GM21528 (cell line): ENCODE measurements at regions not wholly inside any gene's neighbourhood (a gene's known extent, or its start where the extent isn't known, plus 50 kb on each side); places are given as distances from the start of the nearest gene placed in this dataset.

Experiments
- ATAC-seq: cut with Tn5 transposase; IDR thresholded peaks from one replicate; pipeline ENCODE4 v1.9.1; 2021; ENCODE audit warnings: mild to moderate bottlenecking, moderate library complexity; ENCODE audit not compliant: unreplicated experiment, low FRiP score

DNA sequence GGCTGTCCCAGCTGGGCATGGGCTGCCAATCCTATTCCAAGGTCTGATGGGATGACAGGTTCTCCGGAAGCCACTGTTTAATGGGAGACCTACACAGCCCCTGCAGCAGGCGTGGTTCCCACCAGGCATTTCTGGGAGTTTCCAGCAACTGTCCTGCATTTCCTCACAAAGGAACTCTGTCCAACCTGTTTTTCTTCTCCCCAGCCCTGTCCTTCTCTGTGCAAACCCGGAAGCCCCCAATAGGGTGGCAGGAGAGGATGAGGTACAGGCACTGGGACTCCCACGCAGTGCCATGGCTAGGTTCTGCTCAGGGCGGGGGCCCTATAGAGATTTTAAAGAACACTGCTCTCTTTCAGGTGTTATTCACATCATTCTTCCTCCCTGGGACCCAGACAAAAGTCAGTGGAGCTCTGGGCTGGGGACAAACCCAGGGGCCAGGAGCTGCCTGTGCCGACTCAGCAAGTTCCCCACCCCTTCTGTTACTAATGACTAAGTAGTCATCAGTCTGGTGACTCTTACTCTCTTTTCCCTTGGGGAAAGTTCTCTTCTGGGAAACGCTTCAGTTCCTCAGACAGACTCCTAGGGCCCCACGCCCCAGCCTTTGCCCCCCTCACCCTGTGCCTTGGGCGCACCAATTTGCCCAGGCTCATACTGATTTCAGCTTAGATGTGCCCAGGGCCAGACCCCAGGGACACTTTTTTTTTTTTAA, 97.7 kb downstream of the CD47 start:
- no peak for ATAC-seq

DNA sequence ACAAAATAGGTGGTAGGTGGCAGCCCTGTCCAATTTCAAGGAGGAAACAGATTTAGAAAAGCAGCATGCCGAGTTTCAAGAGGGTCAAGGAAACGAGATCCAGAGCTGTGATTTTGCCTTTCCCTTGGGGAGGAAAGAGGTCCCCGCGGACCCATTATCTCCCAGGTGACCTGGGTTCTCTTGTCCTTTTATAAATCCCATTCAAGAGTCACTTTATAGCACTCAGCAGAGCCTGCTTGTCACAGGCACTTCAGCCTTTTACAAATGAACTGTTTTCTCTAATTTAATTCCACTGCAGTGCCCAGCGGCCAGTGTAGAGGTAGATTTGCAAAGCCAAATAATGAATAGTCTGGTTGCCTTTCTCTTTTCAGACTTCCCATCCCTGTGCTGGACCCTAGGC, 99.9 kb downstream of the CD47 start:
- ATAC-seq: no peak

- no peak for ATAC-seq
Measured at GRCh38 chr3:107990433-107990832, 100.4 kb downstream of the CD47 start.

- ATAC-seq: no peak
Measured at GRCh38 chr3:107989661-107990060, 101.2 kb downstream of the CD47 start.

GRCh38 chr3:107988460-107989175, 102.2 kb downstream of the CD47 start:
- no peak for ATAC-seq

DNA sequence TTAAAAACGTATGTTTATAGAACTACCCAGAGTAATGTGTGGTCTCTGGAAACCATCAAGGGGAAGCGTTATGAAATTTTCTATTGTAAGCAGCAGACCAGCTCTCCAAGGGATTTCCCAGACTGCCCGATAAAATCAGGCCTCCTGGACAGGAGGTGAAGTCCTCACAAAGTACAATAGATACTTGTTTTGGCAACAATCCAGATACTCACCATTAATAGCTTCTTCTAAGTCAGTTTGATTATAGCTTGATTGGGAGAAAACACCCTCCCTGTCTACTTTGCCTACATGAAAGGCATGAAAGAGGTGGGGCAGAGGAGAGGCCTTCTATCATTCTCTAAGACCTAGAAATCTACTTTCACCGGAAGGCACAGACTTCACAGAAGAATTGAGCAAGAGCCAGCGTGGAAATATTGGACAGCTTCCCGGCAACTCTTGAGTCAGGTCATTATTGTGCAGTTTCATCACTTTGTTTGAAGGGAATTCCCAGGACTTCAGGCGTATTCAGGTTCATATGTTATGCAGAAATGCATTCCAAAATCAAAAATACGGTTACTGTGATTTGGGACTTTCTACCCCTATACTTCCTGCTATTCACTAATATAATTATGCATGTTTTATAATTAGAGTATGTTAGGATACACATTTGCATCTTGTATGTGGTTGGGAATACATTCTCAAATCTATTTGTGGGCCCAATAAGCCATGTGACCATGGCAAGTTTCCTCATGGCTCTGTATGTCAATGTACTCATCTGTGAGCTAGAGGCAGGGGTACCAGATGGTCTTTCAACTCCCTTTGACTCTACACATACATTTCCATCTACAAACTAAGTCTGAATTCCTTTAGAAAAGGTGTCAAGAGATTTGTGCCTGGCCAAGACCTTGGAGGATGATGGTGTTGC, 103.5 kb downstream of the CD47 start:
- no peak for ATAC-seq

DNA sequence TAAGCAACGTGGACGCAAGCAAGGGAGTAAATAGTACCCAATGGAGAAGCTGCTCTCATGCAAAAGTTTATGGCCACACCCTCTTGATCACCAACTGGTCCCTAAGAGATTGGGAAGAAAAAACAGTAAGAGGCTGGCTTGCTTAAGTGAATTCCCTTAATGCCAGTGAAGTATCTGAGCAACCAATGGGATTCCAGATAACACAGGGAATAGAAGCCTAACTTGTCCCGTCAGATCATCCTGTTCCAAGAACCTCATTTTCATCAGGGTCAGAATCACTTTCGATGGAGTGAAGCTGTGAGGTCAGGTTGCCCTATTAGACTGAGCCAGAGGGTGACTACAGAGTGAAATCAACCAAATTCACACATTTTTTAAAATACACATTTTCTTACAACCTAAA, 104.3 kb downstream of the CD47 start:
- no peak for ATAC-seq

GRCh38 chr3:107985496-107985895, 105.3 kb downstream of the CD47 start:
- ATAC-seq: peak; percentile 95

- ATAC-seq: no peak
Measured at GRCh38 chr3:107983247-107983646, 107.6 kb downstream of the CD47 start.

DNA sequence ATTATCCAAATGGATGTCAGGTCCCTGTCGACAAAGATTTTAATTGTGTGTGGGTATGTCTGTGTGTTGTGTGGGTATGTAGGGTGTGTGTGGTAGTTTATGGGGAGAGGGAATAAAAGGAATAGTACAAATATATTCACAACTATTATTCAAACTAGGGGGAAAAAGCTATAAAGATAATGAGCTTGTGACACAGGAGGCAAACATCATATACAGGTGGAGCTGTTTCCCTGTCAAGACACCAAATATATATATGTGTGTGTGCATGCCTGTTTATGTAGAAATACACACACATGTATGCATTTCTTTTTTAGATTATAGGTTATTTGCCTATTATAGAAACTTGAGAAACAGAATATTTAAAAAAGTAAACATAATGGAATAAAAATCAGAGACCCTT, 108.7 kb downstream of the CD47 start:
- ATAC-seq: no peak

DNA sequence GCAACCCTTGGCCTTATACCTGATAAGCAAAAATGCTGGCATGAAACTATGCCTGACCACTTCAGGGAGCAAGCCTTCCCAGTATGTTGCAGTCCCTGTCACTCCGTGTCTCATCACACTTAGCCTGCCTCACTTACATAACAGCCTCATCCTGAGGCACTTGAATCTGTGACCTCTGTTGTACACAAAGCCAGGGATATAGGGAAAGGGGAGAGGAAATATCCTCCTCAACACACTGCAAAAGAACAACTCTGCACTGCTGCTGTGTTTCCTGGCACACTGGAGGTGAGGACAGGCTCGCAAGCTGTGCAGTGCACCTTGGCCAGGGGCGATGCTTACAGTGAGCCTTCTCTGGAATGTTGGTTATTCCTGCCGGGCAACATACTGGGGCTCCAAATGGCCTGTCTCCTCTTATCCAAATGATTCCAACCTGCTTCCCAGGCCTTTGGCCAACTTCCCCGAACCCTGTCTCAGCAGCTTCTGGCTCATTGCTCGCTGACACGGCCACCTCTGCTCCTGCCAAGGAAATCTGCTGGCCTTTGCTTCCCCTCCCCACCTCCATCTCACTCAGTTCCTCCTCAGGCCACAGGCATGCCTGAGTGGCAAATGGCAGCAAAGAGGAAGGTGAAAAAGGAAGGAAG, 109.2 kb downstream of the CD47 start:
- ATAC-seq: no peak

DNA sequence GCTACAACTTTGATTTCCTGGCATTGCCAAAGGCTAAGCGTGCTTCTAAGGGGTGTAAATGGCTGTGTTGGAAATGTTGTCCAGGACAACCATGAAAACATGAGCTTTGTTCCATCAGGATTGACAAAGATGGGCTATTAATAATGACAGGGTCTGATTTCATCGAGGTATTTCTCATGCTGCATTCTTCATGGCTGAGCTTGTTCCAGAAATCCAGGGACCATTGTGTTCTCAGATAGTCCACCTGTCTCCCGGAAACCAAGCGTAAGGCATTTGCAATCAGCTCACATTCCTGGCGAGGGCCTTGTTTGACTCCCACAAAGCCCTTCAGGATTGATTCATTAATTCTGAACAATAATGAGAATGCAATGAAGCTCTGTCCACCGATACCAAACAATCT, 111.3 kb downstream of the CD47 start:
- ATAC-seq: no peak

DNA sequence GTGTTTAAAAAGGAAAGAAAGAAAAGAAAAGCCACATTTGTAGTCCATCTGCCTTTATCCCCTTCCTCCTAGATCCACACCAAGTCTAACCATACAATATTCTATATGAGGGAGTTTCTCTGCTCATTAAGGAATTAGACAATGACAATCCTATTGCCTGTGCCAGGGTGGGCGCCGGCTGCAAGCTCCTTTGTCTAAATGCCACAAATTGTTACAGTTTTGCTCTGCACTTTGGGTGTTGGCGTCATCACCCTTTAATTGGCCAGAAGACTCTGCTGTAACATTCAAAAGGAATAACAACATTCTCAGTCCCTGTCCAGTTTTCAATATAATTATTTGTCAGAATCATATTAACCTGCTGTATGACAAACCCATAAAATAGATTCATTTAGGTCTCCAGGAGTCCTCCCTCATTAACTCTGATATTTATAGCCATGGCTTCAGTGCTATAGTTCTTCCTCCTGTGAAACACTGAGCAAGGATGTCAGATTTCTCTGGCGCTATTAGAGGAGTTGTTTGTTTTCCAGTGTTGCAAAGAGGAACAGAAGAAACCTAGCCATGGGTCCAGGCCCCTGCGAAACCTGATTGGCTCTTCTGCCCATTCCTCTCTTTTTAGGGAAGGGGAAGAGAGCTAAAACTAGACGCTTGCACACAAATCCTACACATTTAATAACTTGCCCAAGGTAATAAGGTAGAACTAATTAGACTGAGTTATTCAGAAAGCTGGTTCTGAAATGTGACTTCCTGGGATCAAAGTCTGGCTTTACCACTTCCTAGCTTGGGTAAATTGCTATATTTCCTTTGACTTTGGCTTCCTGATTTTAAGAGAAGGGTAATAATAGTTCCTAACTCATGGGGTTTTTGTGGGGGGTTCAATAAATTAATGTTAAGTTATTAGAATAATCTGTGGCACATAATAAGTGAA, 112.4 kb downstream of the CD47 start:
- ATAC-seq: no peak

DNA sequence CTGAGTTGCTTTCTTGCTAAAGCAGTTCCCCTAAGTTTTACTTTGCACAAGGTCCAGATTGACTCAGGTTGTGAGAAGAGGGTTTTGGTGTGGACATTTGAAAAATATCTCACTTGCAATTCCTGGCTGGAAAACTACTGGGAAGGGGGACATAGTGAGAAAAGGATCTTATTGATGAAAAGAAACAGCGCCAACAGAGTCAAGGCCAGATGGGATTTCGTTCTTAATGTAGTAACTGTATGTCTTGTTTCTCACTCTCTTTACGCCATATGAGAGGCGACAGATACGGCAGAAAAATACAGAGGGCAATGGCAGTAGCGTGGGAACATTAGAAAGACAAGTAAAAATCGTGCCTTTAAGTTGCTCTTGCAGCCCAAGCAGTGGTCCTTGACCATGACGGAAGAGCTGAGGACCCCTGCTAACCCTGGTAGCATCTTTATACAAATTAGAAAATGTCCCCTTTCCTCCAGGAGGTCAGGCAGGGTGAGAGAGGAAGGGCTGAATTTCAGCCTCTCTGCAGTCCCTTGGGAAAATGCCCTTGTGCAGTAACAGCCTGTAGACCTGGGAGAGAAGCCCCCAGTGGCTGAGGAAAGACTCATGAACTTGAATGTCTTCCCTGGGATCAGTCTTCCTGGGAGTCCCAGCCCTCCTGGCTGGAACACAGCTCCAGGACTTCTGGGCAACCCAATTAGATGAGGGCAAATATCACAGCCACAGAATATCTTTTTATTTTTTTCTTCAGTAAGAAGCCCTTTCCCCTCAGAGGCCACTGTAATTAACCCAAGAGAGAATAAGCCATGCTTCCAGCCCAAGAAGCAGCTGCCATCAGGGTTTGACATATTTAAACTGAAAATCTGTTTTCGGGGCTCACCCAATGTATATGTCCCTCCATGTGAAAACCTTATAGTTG, 113.4 kb downstream of the CD47 start:
- no peak for ATAC-seq

DNA sequence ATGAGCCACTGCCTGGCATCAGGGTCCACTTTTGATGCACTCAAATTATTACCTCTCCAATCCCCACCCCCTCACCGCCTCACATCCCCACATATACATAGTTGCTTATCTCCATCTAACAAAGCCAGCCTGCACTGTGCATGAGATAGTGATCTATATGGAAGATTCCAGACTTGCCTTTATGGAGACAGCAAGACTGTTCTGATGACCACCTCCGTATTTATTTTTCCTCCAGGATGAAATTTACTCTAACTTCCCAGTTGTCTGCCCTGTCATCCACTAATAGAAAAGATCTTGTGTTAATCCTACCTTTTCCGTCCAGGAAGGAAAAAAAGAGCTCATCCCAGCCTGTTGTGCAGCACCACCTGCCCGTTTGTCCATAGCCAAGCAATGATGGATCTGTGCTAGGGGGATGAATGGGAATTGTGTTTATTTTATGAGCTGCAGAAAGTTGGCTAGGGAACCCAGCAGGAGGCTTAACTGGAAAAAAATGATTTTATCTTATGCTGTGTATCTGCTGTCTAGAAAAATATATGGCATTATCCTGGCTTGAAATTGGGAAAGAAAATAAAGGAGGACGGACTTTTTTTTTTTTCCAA, 114.5 kb downstream of the CD47 start:
- no peak for ATAC-seq

DNA sequence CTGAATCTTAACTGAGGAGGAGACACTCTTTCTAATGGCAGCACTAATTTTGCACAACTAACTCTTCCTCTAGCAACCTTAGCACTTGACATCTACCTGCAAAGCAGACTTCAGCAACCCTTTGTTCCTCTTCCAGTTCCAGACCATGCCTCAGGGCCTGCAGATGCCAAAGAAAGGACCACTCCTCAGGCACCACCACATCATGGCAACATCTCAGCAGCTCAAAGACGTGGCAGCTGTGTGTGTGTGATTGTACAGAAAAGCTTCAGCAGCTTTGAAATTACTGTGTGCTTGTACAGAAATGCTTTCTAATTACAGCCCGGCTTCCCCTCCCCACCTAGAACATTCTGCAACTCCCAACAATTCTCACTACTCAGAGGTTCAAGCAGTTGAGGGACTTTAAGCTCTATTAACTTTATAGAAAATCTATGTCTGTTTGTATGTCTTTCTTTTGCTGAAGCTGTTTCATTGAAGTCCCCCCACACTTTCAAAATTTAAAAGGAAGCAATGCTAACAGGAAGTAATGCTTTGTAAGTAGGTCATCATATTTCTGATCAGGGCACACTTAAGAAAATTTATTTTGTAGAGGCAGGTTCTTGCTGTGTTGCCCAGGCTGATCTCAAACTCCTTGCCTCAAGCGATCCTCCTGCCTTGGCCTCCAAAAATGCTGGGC, 115.2 kb downstream of the CD47 start:
- ATAC-seq: no peak

DNA sequence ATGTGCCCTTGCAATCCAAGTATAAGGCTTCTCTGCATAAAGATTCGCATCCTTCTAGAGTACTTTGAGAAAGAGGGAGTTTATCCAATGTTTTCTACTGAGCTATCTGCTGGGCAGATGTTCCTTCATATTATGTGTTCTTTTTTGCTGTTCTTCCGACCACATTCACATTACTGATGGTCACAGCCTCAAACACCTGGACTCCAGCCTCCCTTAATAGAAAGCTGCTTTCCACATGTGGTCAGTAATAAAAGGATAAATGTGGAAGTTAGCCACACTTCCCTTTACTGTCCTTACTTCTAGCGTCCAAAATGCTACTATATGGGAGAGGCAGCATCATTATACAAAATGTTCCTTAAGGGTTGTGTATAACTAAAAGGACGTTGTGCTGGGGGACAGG, 116.9 kb downstream of the CD47 start:
- ATAC-seq: no peak

DNA sequence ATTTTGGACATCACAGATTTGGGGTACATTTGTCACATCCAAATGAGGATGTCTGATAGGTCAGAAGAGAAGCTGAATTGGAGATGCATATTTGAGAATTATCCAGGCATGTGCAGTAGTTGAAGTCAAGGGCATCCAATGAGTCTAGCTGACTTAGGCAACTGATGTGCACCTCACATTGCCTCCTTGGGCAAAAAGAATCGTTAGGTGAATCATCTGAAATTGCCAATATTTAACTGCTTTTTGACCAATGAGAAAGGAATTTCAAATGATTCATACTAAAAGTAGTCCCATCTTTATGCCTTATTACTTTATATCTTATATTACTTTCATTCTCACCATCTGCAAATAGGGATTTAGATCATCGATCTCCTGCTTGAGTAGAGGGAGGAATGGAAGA, 117.7 kb downstream of the CD47 start:
- no peak for ATAC-seq
